ENCODE measurements at regions not wholly inside any gene's neighbourhood (a gene's known extent, or its start where the extent isn't known, plus 50 kb on each side); places are given as distances from the start of the nearest gene placed in this dataset.

DNA sequence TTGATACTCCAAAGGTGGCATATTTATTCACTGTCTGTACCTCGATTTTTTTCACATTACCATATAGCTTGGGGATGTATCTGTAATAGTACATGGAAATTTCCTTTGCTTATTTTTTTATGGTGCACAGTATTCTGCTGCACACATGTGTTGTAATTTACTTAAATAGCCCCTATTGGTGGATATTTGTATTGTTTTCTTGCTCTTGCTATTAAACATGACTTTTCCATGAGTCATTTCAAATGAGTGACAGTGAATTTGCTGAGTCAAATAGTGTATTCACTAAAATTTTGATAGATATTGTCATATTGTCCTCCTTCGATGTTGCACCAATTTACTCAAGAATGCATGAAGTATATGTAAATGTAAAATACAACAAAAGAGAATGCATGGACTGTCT lies 122.7 kb upstream of the STEAP4 start:
- H3K27ac ChIP-seq: no peak overlapping the region
- no peak overlapping the region for H3K4me3 ChIP-seq
- TF ChIP-seq, protein P1, sequence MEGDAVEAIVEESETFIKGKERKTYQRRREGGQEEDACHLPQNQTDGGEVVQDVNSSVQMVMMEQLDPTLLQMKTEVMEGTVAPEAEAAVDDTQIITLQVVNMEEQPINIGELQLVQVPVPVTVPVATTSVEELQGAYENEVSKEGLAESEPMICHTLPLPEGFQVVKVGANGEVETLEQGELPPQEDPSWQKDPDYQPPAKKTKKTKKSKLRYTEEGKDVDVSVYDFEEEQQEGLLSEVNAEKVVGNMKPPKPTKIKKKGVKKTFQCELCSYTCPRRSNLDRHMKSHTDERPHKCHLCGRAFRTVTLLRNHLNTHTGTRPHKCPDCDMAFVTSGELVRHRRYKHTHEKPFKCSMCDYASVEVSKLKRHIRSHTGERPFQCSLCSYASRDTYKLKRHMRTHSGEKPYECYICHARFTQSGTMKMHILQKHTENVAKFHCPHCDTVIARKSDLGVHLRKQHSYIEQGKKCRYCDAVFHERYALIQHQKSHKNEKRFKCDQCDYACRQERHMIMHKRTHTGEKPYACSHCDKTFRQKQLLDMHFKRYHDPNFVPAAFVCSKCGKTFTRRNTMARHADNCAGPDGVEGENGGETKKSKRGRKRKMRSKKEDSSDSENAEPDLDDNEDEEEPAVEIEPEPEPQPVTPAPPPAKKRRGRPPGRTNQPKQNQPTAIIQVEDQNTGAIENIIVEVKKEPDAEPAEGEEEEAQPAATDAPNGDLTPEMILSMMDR (IDR thresholded peaks at IDR 0.05): no peak
- no peak for DNase-seq (ENCODE audit: low spot score)

DNA sequence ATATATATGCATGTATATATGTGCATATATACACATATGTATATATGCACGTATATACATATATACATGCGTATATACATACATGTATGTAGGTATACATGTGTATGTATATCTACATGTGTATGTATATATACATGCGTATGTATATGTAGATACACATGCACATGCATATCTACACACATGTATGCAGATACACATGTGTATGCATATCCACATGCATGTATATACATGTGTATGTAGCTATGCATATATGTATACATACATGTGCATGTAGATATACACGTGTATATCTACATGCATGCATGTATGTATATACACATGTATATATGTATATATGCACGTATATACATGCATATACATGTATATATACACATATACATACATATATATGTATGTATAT lies 95.8 kb upstream of the STEAP4 start:
- Histone ChIP-seq H3K4me3 (no peak overlapping the region), H3K27ac (no peak overlapping the region)
- no peak for DNase-seq (ENCODE audit: low spot score)
- TF ChIP-seq, protein P1 (IDR thresholded peaks at IDR 0.05): no peak

DNA sequence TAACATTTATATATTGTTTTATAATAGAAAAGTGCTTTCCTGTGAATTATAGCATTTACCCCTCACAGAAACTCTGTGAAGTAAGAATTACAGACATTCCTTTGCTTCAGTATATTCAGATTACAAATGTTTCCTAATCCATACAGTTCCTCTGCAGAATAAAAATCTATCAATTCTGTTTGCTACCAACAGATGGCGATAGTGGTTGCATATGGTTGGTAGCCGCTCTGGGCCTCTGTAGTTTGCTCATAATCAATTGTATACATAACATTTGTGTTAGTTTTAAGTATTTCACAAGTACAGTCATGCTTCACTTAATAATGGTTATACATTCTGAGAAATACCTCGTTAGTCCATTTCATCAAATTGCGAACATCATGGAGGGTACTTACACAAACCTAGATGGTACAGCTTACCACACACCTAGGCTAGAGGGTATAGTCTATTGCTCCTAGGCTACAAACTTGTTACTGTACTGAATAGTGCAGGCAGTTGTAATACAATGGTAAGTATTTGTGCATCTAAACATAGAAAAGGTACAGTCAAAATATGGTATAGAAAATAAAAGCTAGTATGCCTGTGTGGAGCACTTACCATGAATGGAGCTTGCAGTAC lies 94.4 kb upstream of the STEAP4 start:
- TF ChIP-seq, protein P1 (IDR thresholded peaks at IDR 0.05): no peak
- Histone ChIP-seq H3K4me3 (no peak overlapping the region), H3K27ac (no peak overlapping the region)
- DNase-seq (ENCODE audit: low spot score): no peak

DNA sequence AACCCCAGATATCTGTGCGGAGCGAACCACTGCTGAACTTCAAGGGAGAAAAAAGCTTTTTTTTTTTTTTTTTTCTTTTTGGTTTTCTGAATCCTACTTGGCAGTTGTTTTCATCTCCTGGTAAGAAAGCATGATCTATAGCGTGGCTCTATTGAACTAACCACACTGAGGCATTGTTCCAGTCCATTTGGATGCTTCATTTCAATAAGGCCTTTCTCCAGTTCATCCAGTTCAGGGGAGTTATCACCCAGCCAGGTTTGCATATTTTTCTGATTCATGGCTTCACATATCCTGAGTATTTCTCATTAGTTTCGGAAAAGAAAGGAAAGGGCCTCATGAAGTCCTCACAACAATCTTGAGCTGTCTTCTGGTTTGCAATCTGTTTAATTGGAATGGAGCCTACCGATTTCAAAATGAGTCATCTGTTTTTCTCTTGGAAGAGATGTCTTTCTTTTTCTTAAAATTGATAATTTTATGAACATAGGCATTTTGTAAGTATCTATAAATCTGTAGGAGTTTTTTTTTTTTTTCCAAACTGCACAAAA lies 93.1 kb upstream of the STEAP4 start:
- DNase-seq (ENCODE audit: low spot score): no peak
- no peak overlapping the region for H3K4me3 ChIP-seq
- TF ChIP-seq, protein P1 (IDR thresholded peaks at IDR 0.05): no peak
- no peak overlapping the region for H3K27ac ChIP-seq

DNA sequence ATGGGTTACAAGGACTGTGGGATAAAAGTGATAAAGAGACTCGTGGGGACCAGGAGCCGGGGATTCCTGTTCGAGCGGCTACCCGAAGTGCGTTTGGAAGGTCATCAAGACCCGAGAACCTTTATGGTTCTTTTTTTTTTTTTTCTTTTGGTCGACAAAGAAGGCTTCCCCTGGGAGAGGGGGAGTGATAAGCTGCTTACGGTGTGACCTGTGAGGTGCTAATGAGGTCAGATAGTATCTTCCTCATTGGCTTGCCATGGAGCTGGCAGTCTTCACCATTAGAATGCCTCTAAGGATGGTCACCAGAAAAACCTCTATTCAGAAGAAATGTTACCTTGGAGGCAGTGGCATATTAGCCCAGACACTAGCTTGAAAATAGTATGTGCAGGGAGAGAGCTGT lies 92.3 kb upstream of the STEAP4 start:
- no peak overlapping the region for H3K4me3 ChIP-seq
- TF ChIP-seq, protein P1 (IDR thresholded peaks at IDR 0.05): no peak
- DNase-seq (ENCODE audit: low spot score): no peak
- no peak overlapping the region for H3K27ac ChIP-seq

DNA sequence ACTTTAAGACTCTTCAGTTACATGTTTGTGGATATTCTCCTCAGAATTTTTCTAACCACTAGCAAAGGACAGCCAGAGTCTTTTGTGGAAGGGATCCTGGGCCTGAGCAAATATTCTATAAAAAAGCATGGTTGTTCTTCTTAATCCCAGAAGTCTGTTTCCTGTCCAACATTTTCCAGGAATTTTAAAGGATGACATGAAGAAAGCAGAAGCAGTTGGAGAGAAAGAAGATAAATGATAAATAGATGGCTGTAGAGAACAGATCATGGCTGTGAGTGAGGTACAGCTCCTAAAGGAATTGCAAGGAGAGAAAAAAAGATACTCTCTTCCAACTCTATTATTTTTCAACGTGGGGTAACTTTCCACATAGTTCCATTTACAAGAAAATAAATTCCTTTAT lies 91.8 kb upstream of the STEAP4 start:
- TF ChIP-seq, protein P1 (IDR thresholded peaks at IDR 0.05): no peak

DNA sequence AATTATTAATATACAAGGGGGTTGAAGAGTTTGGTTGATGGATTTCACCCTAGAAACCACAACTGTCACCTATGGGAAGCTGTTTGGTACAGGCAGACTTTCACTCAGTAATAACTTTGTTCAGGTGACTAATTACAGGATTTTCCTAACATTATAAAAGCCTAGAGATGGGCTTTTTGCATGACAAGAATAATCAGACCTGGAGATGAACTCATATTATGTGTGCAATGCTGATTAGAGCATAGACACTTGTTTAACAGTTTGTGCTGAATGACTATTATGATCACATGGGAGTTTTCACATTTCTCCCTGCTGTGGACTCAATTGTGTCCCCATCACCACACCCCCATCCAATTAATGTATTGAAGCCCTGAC lies 90.2 kb upstream of the STEAP4 start:
- DNase-seq (ENCODE audit: low spot score): no peak
- TF ChIP-seq, protein P1 (IDR thresholded peaks at IDR 0.05): no peak
- Histone ChIP-seq H3K27ac (no peak overlapping the region), H3K4me3 (no peak overlapping the region)

More for the DNA sequence above, 91.8 kb upstream of the STEAP4 start:
- H3K27ac ChIP-seq: no peak overlapping the region
- no peak for DNase-seq (ENCODE audit: low spot score)
- no peak overlapping the region for H3K4me3 ChIP-seq
